ENCODE measurements at regions not wholly inside any gene's neighbourhood (a gene's known extent, or its start where the extent isn't known, plus 50 kb on each side); places are given as distances from the start of the nearest gene placed in this dataset.

DNA sequence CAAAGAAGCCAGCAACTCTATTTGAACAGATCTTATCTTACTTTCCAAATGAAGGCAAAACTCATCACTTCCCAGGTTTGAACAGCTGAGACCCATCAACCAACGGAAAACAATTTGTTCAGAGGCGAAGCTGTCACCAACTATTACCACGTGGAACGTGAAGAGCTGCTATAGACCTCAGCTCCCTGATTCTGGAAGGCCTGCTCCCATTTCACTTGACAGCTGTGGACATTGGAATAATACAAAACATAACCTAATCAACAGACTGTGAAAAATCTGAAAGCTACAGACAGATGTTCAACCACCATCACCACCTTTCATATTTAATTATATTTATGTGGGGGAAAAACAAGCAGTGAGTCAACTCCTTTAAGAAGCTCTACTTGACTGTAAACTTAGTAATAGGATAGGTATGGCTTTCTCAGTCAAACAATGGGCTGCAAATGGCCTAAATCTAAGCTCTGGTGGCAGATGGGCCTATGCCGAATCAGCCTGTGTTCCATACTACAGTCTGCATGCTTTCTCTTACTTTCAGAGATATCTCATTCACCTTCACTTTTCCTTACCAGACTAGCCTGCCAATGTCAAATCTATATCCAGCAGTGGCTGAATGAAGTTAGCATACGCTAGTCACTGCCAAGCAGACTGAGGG, 896.4 kb downstream of the TDRD15 start:
- Histone ChIP-seq H3K27me3 (ENCODE audit: low read depth, low read length) (no peaks in the 10 kb centered on the region), H3K27ac (ENCODE audit: low read length) (no peak overlapping the region), H3K9ac (ENCODE audit: low read length) (no peak overlapping the region), H3K36me3 (replicated peaks; ENCODE audit: low read depth, low read length) (no peaks in the 10 kb centered on the region), H3K4me1 (ENCODE audit: low read length) (no peaks in the 10 kb centered on the region), H3K4me2 (ENCODE audit: low read length) (no peak overlapping the region), H3K4me3 (ENCODE audit: low read length) (no peak overlapping the region), H2AFZ (ENCODE audit: low read depth, low read length) (no peak overlapping the region), H3K9me3 (ENCODE audit: insufficient read depth, low read length) (no peaks in the 10 kb centered on the region), H3K79me2 (ENCODE audit: low read length) (no peaks in the 10 kb centered on the region), H4K20me1 (ENCODE audit: insufficient read depth, low read length) (no peaks in the 10 kb centered on the region)
- TF ChIP-seq, protein P1, sequence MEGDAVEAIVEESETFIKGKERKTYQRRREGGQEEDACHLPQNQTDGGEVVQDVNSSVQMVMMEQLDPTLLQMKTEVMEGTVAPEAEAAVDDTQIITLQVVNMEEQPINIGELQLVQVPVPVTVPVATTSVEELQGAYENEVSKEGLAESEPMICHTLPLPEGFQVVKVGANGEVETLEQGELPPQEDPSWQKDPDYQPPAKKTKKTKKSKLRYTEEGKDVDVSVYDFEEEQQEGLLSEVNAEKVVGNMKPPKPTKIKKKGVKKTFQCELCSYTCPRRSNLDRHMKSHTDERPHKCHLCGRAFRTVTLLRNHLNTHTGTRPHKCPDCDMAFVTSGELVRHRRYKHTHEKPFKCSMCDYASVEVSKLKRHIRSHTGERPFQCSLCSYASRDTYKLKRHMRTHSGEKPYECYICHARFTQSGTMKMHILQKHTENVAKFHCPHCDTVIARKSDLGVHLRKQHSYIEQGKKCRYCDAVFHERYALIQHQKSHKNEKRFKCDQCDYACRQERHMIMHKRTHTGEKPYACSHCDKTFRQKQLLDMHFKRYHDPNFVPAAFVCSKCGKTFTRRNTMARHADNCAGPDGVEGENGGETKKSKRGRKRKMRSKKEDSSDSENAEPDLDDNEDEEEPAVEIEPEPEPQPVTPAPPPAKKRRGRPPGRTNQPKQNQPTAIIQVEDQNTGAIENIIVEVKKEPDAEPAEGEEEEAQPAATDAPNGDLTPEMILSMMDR (IDR thresholded peaks at IDR 0.05; ENCODE audit: low read depth, low read length), result no peak
- TF ChIP-seq EZH2phosphoT487 (IDR thresholded peaks at IDR 0.05; ENCODE audit: low read depth), result no peak

DNA sequence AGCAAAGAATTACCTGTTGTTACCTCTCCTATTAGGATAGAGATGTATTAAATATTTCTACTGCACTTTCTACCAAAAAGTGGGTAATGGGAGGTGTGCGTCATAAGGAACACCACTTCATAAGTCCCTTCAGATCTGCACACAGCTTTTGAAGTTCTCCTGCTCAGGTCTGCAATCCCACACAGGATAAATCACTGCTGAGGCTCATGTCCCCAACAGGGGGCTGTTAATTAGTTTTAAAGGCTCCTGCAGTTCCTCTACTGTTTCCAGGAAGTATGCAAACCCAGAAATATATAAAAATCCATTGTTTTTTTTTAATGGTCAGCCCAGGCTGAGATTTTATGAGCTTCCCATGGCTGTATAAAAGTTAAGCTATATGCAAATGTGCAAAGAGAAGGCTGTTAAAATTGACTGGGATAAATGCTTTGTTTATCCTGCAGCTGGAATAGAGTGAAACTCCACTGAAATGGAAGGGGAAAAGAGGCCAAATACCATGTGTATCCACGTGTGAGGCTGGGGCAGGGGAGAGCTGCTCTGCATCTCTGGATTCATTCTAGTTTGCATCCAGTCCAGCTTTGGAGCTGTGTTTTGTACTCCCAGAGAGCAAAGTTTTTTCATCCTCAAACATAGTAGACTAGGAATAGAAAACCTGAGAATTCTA, 903.7 kb downstream of the TDRD15 start:
- Histone ChIP-seq H2AFZ (ENCODE audit: low read depth, low read length) (no peak overlapping the region), H3K27ac (ENCODE audit: low read length) (no peak overlapping the region)
- TF ChIP-seq, protein P1 (IDR thresholded peaks at IDR 0.05; ENCODE audit: low read depth, low read length), result no peak
- TF ChIP-seq EZH2phosphoT487 (IDR thresholded peaks at IDR 0.05; ENCODE audit: low read depth), result no peak

DNA sequence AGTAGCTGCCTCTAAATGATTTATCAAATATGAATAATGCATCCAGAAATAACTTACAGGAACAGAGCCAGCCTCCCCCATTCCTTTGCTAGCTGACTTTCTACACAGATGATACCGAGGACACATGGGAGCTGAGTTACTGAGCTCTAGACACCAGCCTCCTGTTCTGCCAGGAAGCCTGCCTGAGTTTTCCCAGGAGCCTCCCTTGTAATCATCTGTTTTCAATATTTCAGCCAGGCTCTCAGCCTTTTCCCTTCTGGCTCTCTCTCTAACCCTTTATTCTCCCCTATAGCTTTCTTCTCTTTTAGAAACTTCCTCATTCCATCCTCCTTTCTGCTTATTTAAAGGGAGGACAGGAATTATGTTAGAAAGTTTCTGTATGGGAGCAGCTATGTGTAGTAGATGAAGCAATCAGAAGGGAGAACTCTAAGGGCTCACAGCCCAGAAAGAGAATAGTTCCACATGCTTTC, 911.6 kb downstream of the TDRD15 start:
- Histone ChIP-seq H3K4me3 (ENCODE audit: low read length) (no peak overlapping the region), H3K36me3 (replicated peaks; ENCODE audit: low read depth, low read length) (no peaks in the 10 kb centered on the region), H3K27ac (ENCODE audit: low read length) (no peak overlapping the region), H4K20me1 (ENCODE audit: insufficient read depth, low read length) (no peaks in the 10 kb centered on the region), H3K27me3 (ENCODE audit: low read depth, low read length) (no peaks in the 10 kb centered on the region), H3K4me2 (ENCODE audit: low read length) (no peak overlapping the region), H3K4me1 (ENCODE audit: low read length) (no peaks in the 10 kb centered on the region), H2AFZ (ENCODE audit: low read depth, low read length) (no peak overlapping the region), H3K9ac (ENCODE audit: low read length) (no peak overlapping the region), H3K79me2 (ENCODE audit: low read length) (no peaks in the 10 kb centered on the region), H3K9me3 (ENCODE audit: insufficient read depth, low read length) (no peaks in the 10 kb centered on the region)
- TF ChIP-seq EZH2phosphoT487 (IDR thresholded peaks at IDR 0.05; ENCODE audit: low read depth), result no peak
- TF ChIP-seq, protein P1 (IDR thresholded peaks at IDR 0.05; ENCODE audit: low read depth, low read length), result no peak

More for the DNA sequence above, 903.7 kb downstream of the TDRD15 start:
- Histone ChIP-seq H3K27me3 (ENCODE audit: low read depth, low read length) (no peaks in the 10 kb centered on the region), H3K36me3 (replicated peaks; ENCODE audit: low read depth, low read length) (no peaks in the 10 kb centered on the region), H3K79me2 (ENCODE audit: low read length) (no peaks in the 10 kb centered on the region), H3K4me1 (ENCODE audit: low read length) (no peaks in the 10 kb centered on the region), H3K4me3 (ENCODE audit: low read length) (no peak overlapping the region), H3K9me3 (ENCODE audit: insufficient read depth, low read length) (no peaks in the 10 kb centered on the region), H3K9ac (ENCODE audit: low read length) (no peak overlapping the region), H3K4me2 (ENCODE audit: low read length) (no peak overlapping the region), H4K20me1 (ENCODE audit: insufficient read depth, low read length) (no peaks in the 10 kb centered on the region)

DNA sequence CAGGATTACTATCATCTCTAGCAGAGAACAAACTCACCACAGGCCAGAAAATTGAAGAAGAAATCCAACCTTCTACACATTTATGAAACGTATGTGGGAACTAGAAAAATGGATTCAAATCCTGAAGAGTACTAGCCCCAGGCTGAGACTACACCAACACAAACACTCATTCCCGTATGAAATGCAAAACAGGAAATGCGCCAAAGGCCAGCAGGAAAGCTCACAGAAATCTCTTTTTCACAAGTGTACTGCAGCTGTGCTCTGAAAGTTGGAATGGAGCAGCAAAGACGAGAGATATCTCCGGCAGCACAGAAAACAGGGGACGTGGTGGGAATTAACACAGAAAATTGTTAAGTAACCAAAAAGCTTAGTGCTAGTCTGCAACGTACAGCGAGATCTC, 913.5 kb downstream of the TDRD15 start:
- Histone ChIP-seq H3K9me3 (ENCODE audit: insufficient read depth, low read length) (no peaks in the 10 kb centered on the region), H3K9ac (ENCODE audit: low read length) (no peak overlapping the region), H3K36me3 (replicated peaks; ENCODE audit: low read depth, low read length) (no peaks in the 10 kb centered on the region), H4K20me1 (ENCODE audit: insufficient read depth, low read length) (no peaks in the 10 kb centered on the region), H3K27me3 (ENCODE audit: low read depth, low read length) (no peaks in the 10 kb centered on the region), H3K4me2 (ENCODE audit: low read length) (no peak overlapping the region), H2AFZ (ENCODE audit: low read depth, low read length) (no peak overlapping the region), H3K4me1 (ENCODE audit: low read length) (no peaks in the 10 kb centered on the region), H3K4me3 (ENCODE audit: low read length) (no peak overlapping the region), H3K79me2 (ENCODE audit: low read length) (no peaks in the 10 kb centered on the region), H3K27ac (ENCODE audit: low read length) (no peak overlapping the region)
- TF ChIP-seq, protein P1 (IDR thresholded peaks at IDR 0.05; ENCODE audit: low read depth, low read length), result no peak
- no peak for TF ChIP-seq EZH2phosphoT487 (IDR thresholded peaks at IDR 0.05; ENCODE audit: low read depth)
